Liver (tissue), 8 donors: ENCODE measurements at regions not wholly inside any gene's neighbourhood (a gene's known extent, or its start where the extent isn't known, plus 50 kb on each side); places are given as distances from the start of the nearest gene placed in this dataset.

Source experiments
- DNase-seq: peaks from one replicate; pipeline ENCODE4 v3.0.0-alpha.2; 2017; ENCODE audit warnings: low spot score
- H3K27ac ChIP-seq, 2 donors: one replicate each; pipeline ENCODE4 v1.7.0; 2013; ENCODE audit warnings: inconsistent platforms in 2 of 2, low read length in 2 of 2, control low read depth in 1 of 2, low read depth in 1 of 2, mild to moderate bottlenecking in 1 of 2
- H3K27me3 ChIP-seq, 4 donors: one replicate each; pipeline versions ENCODE4 v1.6.1 to v1.7.0; 2013; ENCODE audit warnings: low read length in 3 of 4, inconsistent platforms in 1 of 4, mild to moderate bottlenecking in 1 of 4, moderate library complexity in 1 of 4; ENCODE audit not compliant: control insufficient read depth in 4 of 4, insufficient read depth in 4 of 4
- H3K36me3 ChIP-seq, 4 donors: one replicate each; pipeline versions ENCODE4 v1.6.1 to v1.7.0; 2013; ENCODE audit warnings: low read length in 3 of 4, mild to moderate bottlenecking in 3 of 4, low read depth in 1 of 4, moderate library complexity in 1 of 4; ENCODE audit not compliant: control insufficient read depth in 4 of 4, insufficient read depth in 3 of 4
- H3K4me1 ChIP-seq, 4 donors: one replicate each; pipeline versions ENCODE4 v1.6.1 to v1.7.0; 2013; ENCODE audit warnings: low read length in 3 of 4, mild to moderate bottlenecking in 3 of 4, moderate library complexity in 1 of 4; ENCODE audit not compliant: control insufficient read depth in 4 of 4, insufficient read depth in 4 of 4
- H3K4me3 ChIP-seq, 3 donors: one replicate each; pipeline versions ENCODE4 v1.6.1 to v1.7.0; 2013; ENCODE audit warnings: low read length in 3 of 3, control low read depth in 1 of 3, low read depth in 1 of 3, mild to moderate bottlenecking in 1 of 3
- H3K9ac ChIP-seq, 2 donors: one replicate each; pipeline ENCODE4 v1.7.0; 2013; ENCODE audit warnings: low read length in 2 of 2, mild to moderate bottlenecking in 2 of 2, moderate library complexity in 2 of 2, control low read depth in 1 of 2, low read depth in 1 of 2
- H3K9me3 ChIP-seq, 4 donors: one replicate each; pipeline versions ENCODE4 v1.6.1 to v1.7.0; 2013; ENCODE audit warnings: low read length in 3 of 4; ENCODE audit not compliant: control insufficient read depth in 4 of 4
- EGR1 ChIP-seq, 2 donors: IDR thresholded peaks; 2 replicates each; pipeline ENCODE4 v1.6.1; 2016 to 2018; ENCODE audit warnings: antibody characterized with exemption in 2 of 2, low read depth in 2 of 2
- FOXA2 ChIP-seq: IDR thresholded peaks from 2 replicates; pipeline ENCODE4 v1.6.1; 2016; ENCODE audit warnings: antibody characterized with exemption
- GABPA ChIP-seq, 2 donors: IDR thresholded peaks in 1 of 2; conservative IDR thresholded peaks in 1 of 2; 2 replicates each; pipeline ENCODE4 v1.6.1; 2016; ENCODE audit warnings: antibody characterized with exemption in 2 of 2, mild to moderate bottlenecking in 1 of 2, moderate library complexity in 1 of 2
- HNF4A ChIP-seq, 2 donors: conservative IDR thresholded peaks; 2 replicates each; pipeline ENCODE4 v1.6.1; 2016; ENCODE audit warnings: antibody characterized with exemption in 2 of 2, mild to moderate bottlenecking in 2 of 2
- HNF4G ChIP-seq: IDR thresholded peaks from 2 replicates; pipeline ENCODE4 v1.6.1; 2016; ENCODE audit warnings: antibody characterized with exemption
- JUND ChIP-seq, 2 donors: IDR thresholded peaks; 2 replicates each; pipeline ENCODE4 v1.6.1; 2016; ENCODE audit warnings: antibody characterized with exemption in 2 of 2
- NR2F2 ChIP-seq: IDR thresholded peaks from 2 replicates; pipeline ENCODE4 v1.6.1; 2016; ENCODE audit warnings: antibody characterized with exemption
- RAD21 ChIP-seq, 2 donors: IDR thresholded peaks; 2 replicates each; pipeline ENCODE4 v1.6.1; 2016; ENCODE audit warnings: antibody characterized with exemption in 2 of 2, mild to moderate bottlenecking in 2 of 2
- RXRA ChIP-seq, 2 donors: IDR thresholded peaks; 2 replicates each; pipeline ENCODE4 v1.6.1; 2017 to 2018; ENCODE audit warnings: antibody characterized with exemption in 2 of 2, mild to moderate bottlenecking in 1 of 2
- SP1 ChIP-seq: IDR thresholded peaks from 2 replicates; pipeline ENCODE4 v1.6.1; 2018; ENCODE audit warnings: antibody characterized with exemption, mild to moderate bottlenecking
- TAF1 ChIP-seq: conservative IDR thresholded peaks from 2 replicates; pipeline ENCODE4 v1.6.1; 2016; ENCODE audit warnings: antibody characterized with exemption, mild to moderate bottlenecking
- YY1 ChIP-seq: IDR thresholded peaks from 2 replicates; pipeline ENCODE4 v1.6.1; 2016; ENCODE audit warnings: antibody characterized with exemption, mild to moderate bottlenecking
- ZBTB33 ChIP-seq: IDR thresholded peaks from 2 replicates; pipeline ENCODE4 v1.6.1; 2016; ENCODE audit warnings: antibody characterized with exemption
- WGBS: extraction: QIAGEN DNeasy Blood & Tissue Kit; methylation state at CpG from one replicate; pipeline ENCODE4 v1.1.7; 2013; 5-methylcytosine and 5-hydroxymethylcytosine counted together
- TF ChIP-seq, protein P1 (sequence below): fragments of 150-350 bp; IDR thresholded peaks from 2 replicates; pipeline ENCODE4 v1.5.1; 2017; ENCODE audit warnings: improper control_type of control experiment, low read depth, low read length; ENCODE audit not compliant: missing input control
- TF ChIP-seq, protein P2 (sequence below): IDR thresholded peaks from 2 replicates; pipeline ENCODE4 v1.6.1; 2016; ENCODE audit warnings: antibody characterized with exemption
- donor health status: healthy.
- donor health status: healthy.
- donor health status: healthy.
- donor health status: healthy.
- donor health status: healthy.

- TF ChIP-seq, protein P1, sequence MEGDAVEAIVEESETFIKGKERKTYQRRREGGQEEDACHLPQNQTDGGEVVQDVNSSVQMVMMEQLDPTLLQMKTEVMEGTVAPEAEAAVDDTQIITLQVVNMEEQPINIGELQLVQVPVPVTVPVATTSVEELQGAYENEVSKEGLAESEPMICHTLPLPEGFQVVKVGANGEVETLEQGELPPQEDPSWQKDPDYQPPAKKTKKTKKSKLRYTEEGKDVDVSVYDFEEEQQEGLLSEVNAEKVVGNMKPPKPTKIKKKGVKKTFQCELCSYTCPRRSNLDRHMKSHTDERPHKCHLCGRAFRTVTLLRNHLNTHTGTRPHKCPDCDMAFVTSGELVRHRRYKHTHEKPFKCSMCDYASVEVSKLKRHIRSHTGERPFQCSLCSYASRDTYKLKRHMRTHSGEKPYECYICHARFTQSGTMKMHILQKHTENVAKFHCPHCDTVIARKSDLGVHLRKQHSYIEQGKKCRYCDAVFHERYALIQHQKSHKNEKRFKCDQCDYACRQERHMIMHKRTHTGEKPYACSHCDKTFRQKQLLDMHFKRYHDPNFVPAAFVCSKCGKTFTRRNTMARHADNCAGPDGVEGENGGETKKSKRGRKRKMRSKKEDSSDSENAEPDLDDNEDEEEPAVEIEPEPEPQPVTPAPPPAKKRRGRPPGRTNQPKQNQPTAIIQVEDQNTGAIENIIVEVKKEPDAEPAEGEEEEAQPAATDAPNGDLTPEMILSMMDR, result no peak
- no peak for TF ChIP-seq YY1
- no peak for TF ChIP-seq JUND (IDR thresholded peaks at IDR 0.05)
- no peak for TF ChIP-seq RAD21 (IDR thresholded peaks at IDR 0.05)
- TF ChIP-seq TAF1, result no peak
- TF ChIP-seq, protein P2, sequence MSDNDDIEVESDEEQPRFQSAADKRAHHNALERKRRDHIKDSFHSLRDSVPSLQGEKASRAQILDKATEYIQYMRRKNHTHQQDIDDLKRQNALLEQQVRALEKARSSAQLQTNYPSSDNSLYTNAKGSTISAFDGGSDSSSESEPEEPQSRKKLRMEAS, result no peak
- TF ChIP-seq FOXA2, result no peak
- TF ChIP-seq RXRA (IDR thresholded peaks at IDR 0.05), result no peak
- no peak for TF ChIP-seq ZBTB33
Observed at GRCh38 chr14:26870722-26871617, 273.1 kb upstream of the NOVA1 start (continued).

DNA sequence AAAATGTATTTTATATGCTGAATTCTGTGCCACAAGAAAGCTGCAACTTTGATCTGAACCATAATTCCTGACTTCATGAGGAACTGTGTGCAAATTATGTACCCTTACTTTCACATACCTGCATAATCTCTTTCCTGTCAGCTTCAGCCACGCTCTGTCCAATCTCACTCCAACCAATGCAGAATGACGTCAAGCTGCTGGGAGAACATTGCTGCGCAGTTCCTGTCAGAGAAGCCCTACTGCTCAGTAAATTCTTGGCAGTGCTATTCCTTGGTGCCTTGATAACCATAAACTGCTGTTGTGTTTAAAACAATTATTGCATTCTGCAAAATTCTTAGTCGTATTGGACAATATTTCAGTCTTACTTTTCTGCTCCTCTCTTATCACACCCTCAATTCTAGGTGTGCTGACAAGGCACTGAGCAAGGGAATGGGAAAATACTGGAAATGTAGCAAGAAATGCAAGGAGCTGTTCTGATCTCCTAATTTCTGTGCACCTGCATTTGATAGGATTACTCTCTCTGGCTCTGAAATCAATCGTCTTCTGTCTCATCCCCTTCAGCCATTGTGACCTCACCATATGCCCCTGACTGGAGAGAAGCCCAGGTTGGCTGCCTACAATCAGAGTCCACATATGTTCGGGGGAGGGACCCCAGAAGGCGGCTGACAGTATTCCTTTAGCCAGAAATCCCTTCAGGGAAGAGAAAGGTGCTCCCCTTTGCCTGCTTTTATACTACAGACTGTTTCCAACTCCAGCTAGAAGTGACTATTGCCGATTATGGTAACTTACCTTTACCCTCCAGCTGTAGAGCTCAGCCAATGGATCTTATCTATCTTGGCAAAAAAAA lies 274.9 kb upstream of the NOVA1 start:
- no peak for DNase-seq
- Histone ChIP-seq H3K4me3 (no peak overlapping the region), H3K36me3 (no peaks in the 10 kb centered on the region), H3K9me3 (no peaks in the 10 kb centered on the region), H3K4me1 (no peaks in the 10 kb centered on the region), H3K27me3 (peaks cover 0 to 2% (median 0%) of the 10 kb centered on the region in 4 donors), H3K9ac (no peak overlapping the region), H3K27ac (no peak overlapping the region)
- TF ChIP-seq SP1 (no peak), HNF4A (conservative IDR thresholded peaks at IDR 0.05) (no peak), RAD21 (IDR thresholded peaks at IDR 0.05) (no peak), ZBTB33 (no peak), YY1 (no peak), HNF4G (no peak), EGR1 (IDR thresholded peaks at IDR 0.05; ENCODE audit: low read depth in 2 of 2) (no peak), NR2F2 (no peak), JUND (IDR thresholded peaks at IDR 0.05) (no peak), RXRA (IDR thresholded peaks at IDR 0.05) (no peak), GABPA (IDR thresholded peaks at IDR 0.05 in 1 of 2, conservative IDR thresholded peaks at IDR 0.05 in 1 of 2) (no peak)
- TF ChIP-seq, protein P2, result no peak
- 39% methylated on average over 8 of the region's 8 CpGs for WGBS
